WTC11 (cell line): ENCODE measurements at regions not wholly inside any gene's neighbourhood (a gene's known extent, or its start where the extent isn't known, plus 50 kb on each side); places are given as distances from the start of the nearest gene placed in this dataset.

Experiments used
- ATAC-seq: fragments of 200-7000 bp; cut with Tn5 transposase; 2 replicates; pipeline ENCODE4 v1.10.0; 2021; ENCODE audit warnings: mild to moderate bottlenecking, moderate library complexity
- CTCF ChIA-PET: fragments of 300-600 bp; sonication (Branson Sonifier 250); formaldehyde crosslinking; loops from one replicate; lab custom pipeline; 2021; ENCODE audit warnings: antibody characterized with exemption; lab: Charles Lee
- POLR2A ChIA-PET: fragments of 350-600 bp; sonication (Branson Sonifier 250); formaldehyde crosslinking; loops from one replicate; lab custom pipeline; 2021; ENCODE audit warnings: antibody characterized with exemption; lab: Charles Lee
- DNase-seq: peaks from one replicate; pipeline ENCODE4 v3.0.0; 2021; ENCODE audit warnings: low spot score
- H3K27ac Mint-ChIP-seq: 2 replicates; pipeline ENCODE4 v1.8.0; 2021; ENCODE audit warnings: mixed read lengths
- H3K27me3 Mint-ChIP-seq: 2 replicates; pipeline ENCODE4 v1.8.0; 2021; ENCODE audit warnings: low read depth, mild to moderate bottlenecking, moderate library complexity, mixed read lengths
- H3K36me3 Mint-ChIP-seq: 2 replicates; pipeline ENCODE4 v1.8.0; 2021; ENCODE audit warnings: mixed read lengths
- H3K4me1 Mint-ChIP-seq: 2 replicates; pipeline ENCODE4 v1.8.0; 2022; ENCODE audit warnings: mixed read lengths
- H3K4me3 Mint-ChIP-seq: 2 replicates; pipeline ENCODE4 v1.8.0; 2021; ENCODE audit warnings: mild to moderate bottlenecking, moderate library complexity, mixed read lengths
- H3K9me3 Mint-ChIP-seq: 2 replicates; pipeline ENCODE4 v1.8.0; 2021; ENCODE audit warnings: mixed read lengths
- AFF4 ChIP-seq: sonication (generic); formaldehyde crosslinking; IDR thresholded peaks from 2 replicates; pipeline ENCODE4 v1.8.1; 2023; ENCODE audit warnings: mild to moderate bottlenecking, missing genetic modification reagents, borderline replicate concordance
- AR ChIP-seq: fragments of 250-450 bp; sonication (Bioruptor Pico); IDR thresholded peaks from 2 replicates; pipeline ENCODE4 v1.9.0; 2021; ENCODE audit warnings: mild to moderate bottlenecking
- ESRRA ChIP-seq: sonication (generic); formaldehyde crosslinking; IDR thresholded peaks from 2 replicates; pipeline ENCODE4 v1.8.1; 2022; ENCODE audit warnings: mild to moderate bottlenecking, missing genetic modification reagents, borderline replicate concordance
- FOXP4 ChIP-seq: sonication (generic); formaldehyde crosslinking; IDR thresholded peaks from 2 replicates; pipeline ENCODE4 v1.8.0; 2022; ENCODE audit warnings: mild to moderate bottlenecking, missing genetic modification reagents
- HMGXB4 ChIP-seq: sonication (generic); formaldehyde crosslinking; IDR thresholded peaks from 2 replicates; pipeline ENCODE4 v1.8.1; 2023; ENCODE audit warnings: mild to moderate bottlenecking, moderate library complexity, missing genetic modification reagents
- IRF2 ChIP-seq: sonication (generic); formaldehyde crosslinking; IDR thresholded peaks from 2 replicates; pipeline ENCODE4 v1.8.0; 2022; ENCODE audit warnings: low read depth, missing genetic modification reagents, borderline replicate concordance
- JUN ChIP-seq: sonication (generic); formaldehyde crosslinking; IDR thresholded peaks from 2 replicates; pipeline ENCODE4 v1.8.0; 2023; ENCODE audit warnings: mild to moderate bottlenecking, missing genetic modification reagents
- TCF7 ChIP-seq: sonication (generic); formaldehyde crosslinking; IDR thresholded peaks from 2 replicates; pipeline ENCODE4 v1.8.0; 2022; ENCODE audit warnings: mild to moderate bottlenecking, low read depth, missing genetic modification reagents, moderate library complexity
- ZBTB43 ChIP-seq: sonication (generic); formaldehyde crosslinking; IDR thresholded peaks from 2 replicates; pipeline ENCODE4 v1.8.1; 2023; ENCODE audit warnings: mild to moderate bottlenecking, missing genetic modification reagents
- ZNF138 ChIP-seq: sonication (generic); formaldehyde crosslinking; conservative IDR thresholded peaks from 2 replicates; pipeline ENCODE4 v1.8.1; 2022; ENCODE audit warnings: mild to moderate bottlenecking, moderate library complexity, missing genetic modification reagents
- ZNF219 ChIP-seq: sonication (generic); formaldehyde crosslinking; IDR thresholded peaks from 2 replicates; pipeline ENCODE4 v1.8.0; 2023; ENCODE audit warnings: missing genetic modification reagents, mild to moderate bottlenecking, borderline replicate concordance
- ZNF263 ChIP-seq: sonication (generic); formaldehyde crosslinking; IDR thresholded peaks from 2 replicates; pipeline ENCODE4 v1.8.1; 2022; ENCODE audit warnings: low read depth, mild to moderate bottlenecking, moderate library complexity, missing genetic modification reagents
- ZNF281 ChIP-seq: sonication (generic); formaldehyde crosslinking; IDR thresholded peaks from 2 replicates; pipeline ENCODE4 v1.8.0; 2023; ENCODE audit warnings: mild to moderate bottlenecking, missing genetic modification reagents
- ZNF425 ChIP-seq: fragments of 250-450 bp; sonication (Bioruptor Pico); conservative IDR thresholded peaks from 2 replicates; pipeline ENCODE4 v1.9.0; 2021; ENCODE audit warnings: mild to moderate bottlenecking

GRCh38 chr5:143933451-143933850 is 121.5 kb downstream of the HMHB1 start:
- H3K4me3 Mint-ChIP-seq, result no peak overlapping the region
- no peaks in the 10 kb centered on the region for H3K27me3 Mint-ChIP-seq
- ATAC-seq, result no peak
- ChIA-PET CTCF (no interaction called here), POLR2A (no interaction called here)
- H3K9me3 Mint-ChIP-seq, result peaks cover 31% of the 10 kb centered on the region
- TF ChIP-seq ESRRA (CRISPR knock-in tag) (no peak), TCF7 (CRISPR knock-in tag) (no peak), AR (CRISPR knock-in tag) (no peak), FOXP4 (no peak), ZNF138 (CRISPR knock-in tag) (no peak), AFF4 (CRISPR knock-in tag) (no peak), JUN (no peak), IRF2 (no peak), ZNF263 (CRISPR knock-in tag) (no peak)
- TF ChIP-seq, all 79 proteins: peak for 0
- H3K27ac Mint-ChIP-seq, result no peak overlapping the region
- peaks cover 25% of the 10 kb centered on the region for H3K36me3 Mint-ChIP-seq
- peaks cover 24% of the 10 kb centered on the region for H3K4me1 Mint-ChIP-seq
- DNase-seq, result no peak

GRCh38 chr5:143934821-143935220 is 122.9 kb downstream of the HMHB1 start:
- H3K4me3 Mint-ChIP-seq, result no peak overlapping the region
- peaks cover 32% of the 10 kb centered on the region for H3K36me3 Mint-ChIP-seq
- no peak overlapping the region for H3K27ac Mint-ChIP-seq
- no peak for ATAC-seq
- no peak for DNase-seq
- H3K9me3 Mint-ChIP-seq, result peaks cover 41% of the 10 kb centered on the region
- no peak for TF ChIP-seq ZNF425 (CRISPR knock-in tag)
- TF ChIP-seq ZNF219 (CRISPR knock-in tag), result no peak
- peaks cover 15% of the 10 kb centered on the region for H3K4me1 Mint-ChIP-seq
- ChIA-PET CTCF (no interaction called here), POLR2A (no interaction called here)
- no peaks in the 10 kb centered on the region; the same call in 1 of the 2 replicates for H3K27me3 Mint-ChIP-seq

GRCh38 chr5:143938230-143938629 is 126.3 kb downstream of the HMHB1 start:
- CTCF ChIA-PET, result no interaction called here
- POLR2A ChIA-PET, result no interaction called here
- peaks cover 55% of the 10 kb centered on the region for H3K36me3 Mint-ChIP-seq
- H3K27ac Mint-ChIP-seq, result no peak overlapping the region
- TF ChIP-seq HMGXB4 (CRISPR knock-in tag) (no peak), ZNF281 (CRISPR knock-in tag) (no peak), ZBTB43 (CRISPR knock-in tag) (no peak)
- H3K9me3 Mint-ChIP-seq, result peaks cover 68% of the 10 kb centered on the region
- no peak for DNase-seq
- no peak for ATAC-seq
- no peaks in the 10 kb centered on the region for H3K4me1 Mint-ChIP-seq
- H3K4me3 Mint-ChIP-seq, result no peak overlapping the region
- no peaks in the 10 kb centered on the region; the same call in 1 of the 2 replicates for H3K27me3 Mint-ChIP-seq
